HG02970 (cell line): ENCODE measurements at regions not wholly inside any gene's neighbourhood (a gene's known extent, or its start where the extent isn't known, plus 50 kb on each side); places are given as distances from the start of the nearest gene placed in this dataset.

Source experiments
- ATAC-seq: cut with Tn5 transposase; IDR thresholded peaks from one replicate; pipeline ENCODE4 v1.9.1; 2021; ENCODE audit warnings: mild to moderate bottlenecking, moderate library complexity, moderate number of reproducible peaks; ENCODE audit not compliant: unreplicated experiment, low FRiP score

DNA sequence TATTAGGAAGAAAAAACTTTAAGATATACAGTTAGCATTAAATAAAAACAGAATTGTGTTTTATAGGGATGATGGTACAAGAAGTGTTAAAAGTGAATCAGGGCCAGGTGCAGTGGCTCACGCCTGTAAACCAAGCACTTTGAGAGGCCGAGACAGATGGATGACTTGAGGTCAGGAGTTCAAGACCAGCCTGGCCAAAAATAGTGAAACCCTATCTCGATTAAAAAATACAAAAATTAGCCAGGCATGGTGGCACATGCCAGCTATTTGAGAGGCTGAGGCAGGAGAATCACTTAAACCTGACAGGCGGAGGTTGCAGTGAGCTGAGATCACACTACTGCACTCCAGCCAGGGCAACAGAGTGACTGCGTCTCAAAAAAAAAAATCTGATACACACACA, 282.9 kb upstream of the ATP10B start:
- no peak for ATAC-seq

DNA sequence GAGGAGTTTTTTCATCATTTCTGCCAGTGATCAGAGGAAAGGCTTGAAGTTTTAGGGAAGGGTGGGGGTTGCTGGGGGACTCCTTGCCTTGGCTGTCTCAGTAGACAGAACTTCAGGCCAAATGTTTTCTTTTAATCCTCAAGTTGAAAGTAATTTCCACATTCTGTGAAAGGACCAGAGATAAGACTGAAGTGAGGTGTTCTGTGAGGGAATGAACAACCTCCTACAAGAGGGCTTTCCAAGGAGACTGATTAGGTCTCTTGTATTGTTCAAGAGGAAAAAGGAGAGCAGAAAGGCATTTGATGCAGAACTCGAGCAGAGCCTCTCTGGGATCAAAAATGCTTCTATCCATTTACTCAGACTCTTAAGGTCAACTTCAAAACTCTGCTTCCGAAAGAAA, 282.1 kb upstream of the ATP10B start:
- no peak for ATAC-seq

DNA sequence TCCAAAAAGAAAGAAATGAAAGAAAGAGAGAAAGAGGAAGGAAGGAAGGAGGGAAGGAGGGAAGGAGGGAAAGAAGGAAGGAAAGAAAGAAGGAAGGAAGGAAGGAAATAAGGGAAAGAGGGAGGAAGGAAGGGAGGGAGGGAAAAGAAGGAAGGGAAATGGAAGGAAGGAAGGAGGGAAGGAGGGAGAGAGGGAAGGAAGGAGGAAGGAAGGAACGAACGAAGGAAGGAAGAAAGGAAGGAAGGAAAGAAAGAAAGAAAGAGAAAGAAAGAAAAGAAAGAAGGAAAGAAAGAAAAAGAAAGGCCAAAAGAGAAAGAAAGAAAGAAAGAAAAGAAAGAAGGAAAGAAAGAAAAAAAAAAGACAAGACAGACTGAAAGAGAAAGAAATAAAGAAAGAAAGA, 263.9 kb upstream of the ATP10B start:
- ATAC-seq, result no peak

DNA sequence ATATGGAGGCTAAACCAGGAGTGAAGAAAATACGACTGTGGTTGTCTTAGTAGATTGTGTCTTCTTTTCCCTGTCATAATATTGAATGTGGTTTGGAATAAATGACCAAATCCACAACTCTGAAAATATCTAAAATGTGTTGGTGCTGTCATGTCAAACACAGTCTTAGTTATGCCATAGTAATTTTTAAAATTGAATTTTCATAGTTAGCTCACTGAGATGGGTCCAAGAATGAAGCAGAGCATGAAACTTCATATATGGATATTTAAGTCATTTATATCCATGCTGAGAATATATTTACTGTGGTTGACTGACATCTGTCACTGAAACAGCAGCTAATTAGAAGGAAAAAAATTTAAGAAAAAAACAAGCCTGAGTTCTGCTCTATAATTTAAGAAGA, 260.4 kb upstream of the ATP10B start:
- ATAC-seq, result no peak

DNA sequence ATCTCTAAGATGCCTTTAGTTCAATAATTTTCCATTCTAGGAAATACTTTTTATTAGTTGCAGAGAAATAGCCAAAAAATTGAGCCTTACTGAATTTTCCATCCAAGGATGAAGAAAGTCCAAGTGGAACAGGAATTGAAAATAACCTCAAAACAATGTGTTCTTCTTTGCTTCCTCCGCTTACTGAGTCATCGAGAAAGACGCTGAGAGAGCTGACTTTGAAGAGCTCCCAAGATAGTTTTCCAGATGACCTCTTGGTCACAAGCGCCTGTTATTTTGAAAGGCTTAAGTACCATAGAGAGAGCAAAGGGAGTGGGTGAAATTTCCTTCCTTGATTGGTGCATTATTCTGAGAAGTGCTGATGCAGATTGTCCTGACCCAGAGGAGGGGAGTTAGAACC, 253.5 kb upstream of the ATP10B start:
- ATAC-seq, result no peak

DNA sequence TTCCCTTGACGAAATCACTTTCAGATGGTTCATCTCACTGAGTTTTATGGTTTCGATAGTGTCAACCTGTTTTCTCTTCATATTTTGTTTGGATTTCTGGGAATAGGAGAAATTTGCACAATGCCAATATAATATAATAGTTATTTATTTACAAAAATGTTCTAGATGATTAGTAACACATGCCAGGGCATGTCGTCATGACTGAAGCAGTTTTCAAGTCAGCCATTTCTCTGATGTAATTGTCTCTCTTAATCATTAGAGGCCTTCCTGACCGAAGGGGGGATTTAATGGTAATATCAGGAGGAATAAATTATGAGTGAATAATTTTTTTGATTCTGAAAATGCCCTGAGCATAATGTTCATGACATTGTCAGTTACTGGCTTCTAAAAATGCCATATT, 246.5 kb upstream of the ATP10B start:
- ATAC-seq, result no peak

DNA sequence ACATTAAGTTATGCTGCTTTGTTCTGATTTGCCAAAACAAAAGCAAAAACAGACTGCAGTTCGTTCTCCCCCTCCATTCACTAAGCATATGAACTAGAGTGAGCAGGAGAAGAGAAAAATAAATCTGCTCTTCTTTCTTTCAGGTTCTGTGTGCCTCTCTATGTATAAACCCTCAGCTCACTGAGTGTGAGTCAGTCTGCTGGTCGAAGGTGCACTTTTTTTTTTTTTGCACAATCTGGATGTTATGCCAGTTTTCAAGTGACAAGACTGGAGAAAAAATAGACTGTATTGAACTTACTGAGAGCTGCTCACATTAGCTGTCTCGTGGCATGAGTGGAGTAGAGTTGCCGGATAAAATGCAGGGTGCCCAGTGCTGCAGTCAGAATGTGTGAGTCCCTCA, 244.6 kb upstream of the ATP10B start:
- ATAC-seq, result no peak

DNA sequence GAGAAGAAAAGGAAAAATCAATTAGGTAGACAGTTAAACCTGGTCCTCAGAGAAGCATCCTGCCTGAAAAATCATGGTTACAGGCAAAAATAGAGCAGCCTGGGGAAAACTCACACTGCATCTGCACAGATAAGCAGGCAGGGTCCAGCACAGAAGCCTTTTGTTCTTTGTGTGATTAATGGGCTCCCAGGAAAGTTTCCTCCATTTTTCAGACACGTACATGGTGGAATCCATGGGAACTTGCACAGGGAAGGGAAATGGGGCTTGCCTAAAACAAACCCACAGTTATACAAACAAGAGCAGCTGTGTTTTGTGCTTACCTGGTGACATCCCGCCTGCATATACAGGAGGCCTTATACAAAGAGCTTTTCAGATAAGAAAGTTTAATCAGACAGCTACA, 243.9 kb upstream of the ATP10B start:
- no peak for ATAC-seq

DNA sequence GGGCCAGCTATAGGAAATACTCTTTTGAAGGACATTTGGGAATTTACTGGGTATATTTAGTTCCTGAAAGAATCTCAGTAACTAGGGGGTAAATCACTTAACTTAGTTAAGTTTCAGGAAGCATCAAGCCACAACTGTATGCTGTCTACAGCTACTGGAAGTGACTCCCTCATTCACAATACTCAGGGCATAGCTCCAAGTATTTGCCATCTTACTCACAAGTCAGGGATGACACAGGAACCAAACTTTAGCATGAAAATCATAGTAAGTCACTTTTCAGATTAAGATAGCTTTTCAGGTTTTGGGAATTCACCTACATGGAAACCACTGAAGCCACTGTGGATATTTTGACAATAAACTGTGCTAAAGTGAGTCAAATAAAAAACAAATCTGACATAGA, 242.4 kb upstream of the ATP10B start:
- ATAC-seq, result no peak

DNA sequence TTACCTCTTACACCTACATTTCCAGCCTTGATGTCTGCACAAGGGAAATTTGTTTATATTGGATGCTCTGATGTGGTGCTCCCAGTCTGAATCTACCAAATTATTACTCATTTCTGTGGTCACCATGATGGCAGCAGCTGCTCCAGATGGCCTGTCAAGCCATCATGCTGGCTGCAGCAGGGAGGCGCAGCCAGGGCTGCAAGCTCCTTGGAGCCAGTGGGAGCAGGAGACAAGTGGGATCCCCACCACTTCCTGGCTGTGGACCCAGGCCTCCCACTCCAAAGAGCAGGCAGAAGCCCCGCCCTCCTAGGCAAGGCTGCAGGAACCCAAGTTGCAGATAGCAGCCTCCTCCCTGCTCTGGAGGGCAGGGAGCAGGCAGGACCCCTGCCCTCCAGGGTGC, 241.1 kb upstream of the ATP10B start:
- ATAC-seq, result no peak

DNA sequence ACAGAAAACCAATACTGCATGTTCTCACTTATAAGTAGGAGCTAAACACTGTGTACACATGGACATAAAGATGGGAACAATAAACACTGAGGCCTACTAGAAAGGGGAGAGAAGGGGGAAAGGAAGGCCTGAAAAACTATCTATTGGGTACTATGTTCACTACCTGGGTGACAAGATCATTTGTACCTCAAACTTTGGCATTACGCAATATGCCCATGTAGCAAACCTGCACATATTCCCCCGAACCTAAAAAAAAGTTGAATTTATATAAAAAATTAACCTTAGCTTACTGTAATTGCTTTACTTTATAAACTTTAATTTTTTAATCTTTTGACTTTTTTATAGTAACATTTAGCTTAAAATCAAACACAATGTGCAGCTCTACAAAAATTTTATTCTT, 237.6 kb upstream of the ATP10B start:
- no peak for ATAC-seq

DNA sequence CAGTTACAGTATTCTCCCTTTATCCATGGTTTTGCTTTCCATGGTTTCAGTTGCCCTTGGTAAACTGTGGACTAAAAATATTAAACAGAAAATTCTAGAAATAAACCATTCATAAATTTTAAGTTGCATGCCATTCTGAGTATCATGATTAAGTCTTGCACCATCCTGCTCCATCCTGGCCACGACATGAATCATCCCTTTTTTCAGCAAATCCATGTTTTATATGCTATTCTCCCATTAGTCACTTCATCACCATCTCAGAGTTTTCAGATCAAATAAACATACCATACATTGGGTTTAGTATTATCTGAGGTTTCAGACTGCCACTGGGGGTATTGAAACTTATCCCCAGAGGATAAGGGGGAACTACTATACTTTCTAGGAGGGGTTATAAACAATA, 234.4 kb upstream of the ATP10B start:
- no peak for ATAC-seq

DNA sequence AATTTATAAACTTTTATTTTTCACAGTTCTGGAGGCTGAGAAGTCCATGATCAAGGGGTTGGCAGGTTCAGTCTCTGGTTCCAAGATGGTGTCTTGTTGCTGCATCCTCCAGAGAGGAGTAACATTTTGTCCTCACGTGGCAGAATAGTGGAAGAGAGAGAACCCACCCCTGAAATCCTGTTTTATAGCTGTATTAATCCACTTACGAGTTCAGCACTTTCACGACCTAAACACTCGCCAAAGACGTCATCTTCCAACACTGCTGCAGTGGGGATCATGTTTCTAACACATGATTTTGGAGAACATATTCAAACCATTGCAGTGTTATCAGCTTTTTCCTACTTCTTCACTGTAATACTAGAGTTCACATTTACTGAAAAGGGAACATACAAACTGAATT, 233.0 kb upstream of the ATP10B start:
- ATAC-seq, result no peak

DNA sequence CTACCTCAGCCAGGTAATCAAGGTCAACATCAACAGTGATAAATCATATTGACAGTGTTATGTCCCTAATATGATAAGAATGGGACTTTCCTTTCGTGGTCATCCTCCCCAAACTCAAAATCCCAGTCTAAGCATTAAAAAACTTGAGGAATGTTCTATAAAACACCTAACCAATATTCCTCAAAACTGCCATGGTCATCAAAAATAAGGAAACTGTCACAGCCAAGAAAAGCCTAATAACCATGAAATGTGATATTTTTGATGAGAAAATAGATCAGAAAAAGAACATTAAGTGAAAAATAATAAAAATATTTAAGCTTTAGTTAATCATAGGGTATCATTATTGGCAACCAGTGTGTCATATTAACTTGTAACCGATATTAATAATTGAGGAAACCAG, 232.1 kb upstream of the ATP10B start:
- no peak for ATAC-seq

DNA sequence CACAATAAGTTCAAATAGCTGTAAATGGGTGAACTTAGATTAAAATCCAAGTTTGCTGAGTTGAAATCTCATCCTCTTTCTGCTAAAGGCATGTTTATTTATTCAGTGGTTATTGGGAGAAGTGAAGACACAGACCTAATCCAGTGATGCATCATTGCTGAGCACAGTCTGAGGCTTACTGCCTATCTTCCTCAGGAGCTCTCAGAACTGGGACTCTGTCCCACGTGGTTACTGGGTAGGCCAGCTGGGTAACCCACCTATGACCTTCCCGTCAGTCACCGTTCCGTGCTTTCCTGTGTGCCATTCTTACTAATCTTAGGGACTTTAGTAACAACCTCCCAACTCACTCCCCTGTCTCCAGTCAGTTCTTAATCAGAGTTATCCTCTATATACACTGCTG, 226.8 kb upstream of the ATP10B start:
- no peak for ATAC-seq

DNA sequence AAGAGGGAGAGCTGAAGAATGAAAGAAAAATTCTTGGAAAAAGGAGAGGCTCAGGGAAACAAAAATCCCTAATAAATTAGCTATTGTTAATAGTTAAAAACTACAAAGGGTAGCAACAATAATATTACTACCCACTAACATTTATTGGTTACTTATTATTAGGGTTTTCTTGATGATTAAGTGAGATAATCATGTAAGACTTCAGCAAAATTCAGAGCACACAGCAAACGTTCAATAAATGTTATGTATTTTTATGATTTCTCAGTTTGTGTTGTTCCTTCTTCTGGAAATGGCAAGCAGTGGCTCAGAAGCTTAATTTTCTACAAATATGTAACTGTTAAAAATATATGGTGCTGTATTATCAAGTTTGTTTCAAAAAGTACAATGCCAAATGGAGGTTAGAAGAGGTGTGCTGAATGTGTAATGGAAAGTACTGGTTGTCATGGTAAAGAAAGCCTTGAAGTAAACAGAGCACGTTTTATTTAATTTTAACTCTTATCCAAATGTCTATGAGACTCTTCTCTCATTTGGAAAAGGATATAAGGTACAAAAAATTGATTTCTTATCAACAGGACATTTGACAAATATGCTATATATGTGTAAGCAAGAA, 226.0 kb upstream of the ATP10B start:
- ATAC-seq, result no peak

DNA sequence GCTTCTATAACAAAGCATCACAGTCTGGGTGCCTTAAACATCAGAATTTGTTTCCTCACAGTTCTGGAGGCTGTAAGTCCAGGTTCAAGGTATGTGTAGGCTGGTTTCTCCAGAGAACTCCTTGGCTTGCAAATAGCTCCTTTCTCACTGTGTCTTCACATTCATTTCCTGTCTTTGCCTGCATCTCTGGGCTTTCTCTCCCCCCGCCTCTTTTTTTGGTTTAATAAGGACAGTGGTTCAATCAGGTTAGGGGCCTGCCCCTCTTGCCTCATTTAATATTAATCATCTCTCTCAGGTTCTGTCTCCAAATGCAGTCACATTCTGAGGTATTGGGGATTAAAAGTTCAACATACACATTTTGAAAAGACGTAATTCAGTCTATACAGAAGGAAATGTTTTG, 225.5 kb upstream of the ATP10B start:
- ATAC-seq, result no peak

DNA sequence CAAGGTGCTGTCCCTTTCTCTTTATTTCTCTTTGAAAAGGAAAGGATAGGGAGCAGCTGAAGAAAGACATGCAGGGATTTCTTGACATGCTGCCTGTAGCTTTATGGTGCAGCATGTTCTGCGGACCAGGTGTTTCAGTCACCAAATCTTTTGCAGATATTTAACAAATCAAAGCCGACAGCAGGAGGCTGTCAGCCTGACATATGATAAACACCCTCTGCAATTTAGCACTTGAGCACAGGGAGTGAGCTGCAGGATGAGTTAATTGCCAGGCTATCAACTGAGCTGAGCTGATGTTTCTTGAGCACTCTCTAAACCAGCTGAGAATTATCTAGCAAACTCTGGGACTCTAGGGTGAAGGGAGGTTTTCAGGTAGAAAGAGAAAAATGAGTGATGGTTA, 212.8 kb upstream of the ATP10B start:
- no peak for ATAC-seq

DNA sequence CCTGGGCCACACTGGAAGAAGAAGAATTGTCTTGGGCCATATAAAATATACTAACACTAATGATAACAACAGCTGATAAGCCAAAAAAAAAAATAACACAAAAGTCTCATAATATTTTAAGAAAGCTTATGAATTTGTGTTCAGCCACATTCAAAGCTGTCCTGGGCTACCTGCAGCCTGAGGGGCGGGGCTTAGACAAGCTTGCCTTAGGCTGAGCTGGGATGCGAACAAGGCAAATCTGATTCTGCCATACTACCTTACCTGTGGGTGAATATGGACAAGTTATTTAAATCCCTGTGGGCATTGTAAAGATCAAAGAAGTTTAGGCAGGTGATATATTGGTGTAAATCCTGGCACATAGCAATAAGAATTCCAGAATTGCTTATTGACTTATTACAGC, 212.3 kb upstream of the ATP10B start:
- ATAC-seq, result no peak

DNA sequence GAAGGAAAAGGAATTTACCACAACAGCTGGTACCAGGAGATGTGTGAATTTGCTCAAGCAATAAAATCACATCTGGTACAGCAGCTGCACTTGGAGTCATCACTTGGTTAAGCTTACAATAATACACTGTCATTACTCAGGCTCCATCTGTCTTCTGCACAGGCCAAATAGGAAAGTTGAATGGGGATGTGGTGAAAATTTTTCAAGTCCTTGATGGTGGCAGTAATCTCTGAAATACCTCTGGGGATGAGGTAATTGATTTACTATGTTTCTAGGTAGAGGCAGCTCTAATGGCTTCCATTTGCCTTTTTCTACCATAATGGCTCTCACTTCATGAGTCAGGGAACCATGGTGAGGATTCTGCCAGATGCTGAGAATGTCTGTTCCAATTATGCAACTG, 206.8 kb upstream of the ATP10B start:
- no peak for ATAC-seq

DNA sequence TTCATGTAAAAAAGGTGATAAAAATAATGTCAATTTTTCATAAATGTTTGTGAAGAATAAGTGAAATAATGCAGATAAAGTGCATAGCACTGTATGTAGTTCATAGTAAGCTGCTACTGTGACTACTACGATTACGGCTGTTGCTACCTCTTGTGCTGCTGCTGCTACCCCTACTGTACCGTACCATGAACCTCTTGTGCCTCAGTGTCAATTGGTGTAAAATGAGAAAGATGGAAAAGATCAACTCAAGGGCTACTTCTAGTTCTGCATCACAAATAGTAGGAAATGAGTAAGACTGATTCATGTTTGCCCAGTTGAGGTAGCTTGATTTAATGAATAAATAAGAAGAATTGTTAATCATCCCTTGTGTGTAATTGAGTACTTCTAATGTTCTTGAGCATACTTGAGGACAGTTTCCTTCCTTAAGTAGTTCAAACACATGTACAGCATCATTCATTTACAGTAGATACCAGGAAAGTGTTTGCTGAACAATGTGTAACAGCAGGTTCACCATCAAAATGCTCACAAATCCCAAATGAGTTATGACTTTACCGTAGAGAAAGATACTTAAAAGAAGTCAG, 200.0 kb upstream of the ATP10B start:
- ATAC-seq, result no peak

DNA sequence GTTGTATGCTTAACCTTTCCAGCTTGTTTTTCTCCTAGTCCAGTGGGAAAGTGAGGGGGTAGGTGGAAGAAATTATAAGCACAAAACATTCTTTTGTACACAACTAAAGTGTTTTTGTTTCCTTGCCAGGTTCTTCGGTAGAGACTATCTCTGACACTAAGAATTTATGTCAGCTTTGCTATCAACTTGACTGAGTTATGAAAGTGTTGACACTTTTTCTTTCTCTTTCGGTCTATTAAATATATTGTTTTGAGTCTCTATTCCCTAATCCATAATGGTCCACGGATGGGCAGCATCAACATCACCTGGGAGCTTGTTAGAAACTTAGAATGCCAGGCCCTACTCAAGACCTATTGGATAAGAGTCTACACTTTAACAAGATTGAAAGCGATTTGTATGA, 195.0 kb upstream of the ATP10B start:
- ATAC-seq, result no peak

DNA sequence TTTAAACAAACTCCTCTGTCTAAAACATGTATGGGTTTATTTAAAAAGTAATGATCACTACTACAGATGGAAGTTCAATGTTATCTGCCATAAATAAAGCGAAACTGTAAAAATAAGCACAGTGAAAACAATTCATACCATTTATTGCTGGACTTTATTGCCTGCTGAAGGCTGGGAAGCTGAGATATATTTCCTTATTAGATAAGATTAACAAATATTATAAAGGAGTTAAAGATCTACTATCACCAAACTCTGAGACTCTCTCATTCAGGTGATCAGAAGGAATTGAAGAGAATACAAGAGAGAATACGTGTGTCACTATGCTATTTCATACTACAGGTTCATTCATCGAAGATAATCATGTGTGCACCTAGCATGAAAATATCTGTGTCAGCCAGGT, 190.9 kb upstream of the ATP10B start:
- no peak for ATAC-seq
